Gastroesophageal sphincter (tissue), 4 donors: ENCODE measurements at regions not wholly inside any gene's neighbourhood (a gene's known extent, or its start where the extent isn't known, plus 50 kb on each side); places are given as distances from the start of the nearest gene placed in this dataset.

ENCODE experiments used
- ATAC-seq: fragments of 150-250 bp; one replicate; pipeline ENCODE4 v1.9.1; 2016; ENCODE audit warnings: mild to moderate bottlenecking, moderate library complexity
- H3K27ac ChIP-seq, 4 donors: fragments of 200-600 bp; sonication (generic) in 3 of 4; 1 replicate in 3 of 4; 2 replicates in 1 of 4; pipeline ENCODE4 v1.5.1; 2016 to 2019
- H3K27me3 ChIP-seq: fragments of 200-600 bp; sonication (generic); one replicate; pipeline ENCODE4 v1.5.1; 2019
- H3K36me3 ChIP-seq, 2 donors: fragments of 200-600 bp; sonication (generic); one replicate each; pipeline ENCODE4 v1.5.1; 2019; ENCODE audit warnings: control low read depth in 1 of 2
- H3K4me1 ChIP-seq, 3 donors: fragments of 200-600 bp; sonication (generic); 1 replicate in 2 of 3; 2 replicates in 1 of 3; pipeline ENCODE4 v1.5.1; 2016 to 2019; ENCODE audit warnings: control low read depth in 2 of 3
- H3K4me3 ChIP-seq, 2 donors: fragments of 200-600 bp; sonication (generic); one replicate each; pipeline ENCODE4 v1.5.1; 2019; ENCODE audit warnings: mild to moderate bottlenecking in 1 of 2, moderate library complexity in 1 of 2
- H3K9me3 ChIP-seq, 3 donors: fragments of 200-600 bp; sonication (generic); one replicate each; pipeline ENCODE4 v1.5.1; 2017 to 2019; ENCODE audit warnings: control low read depth in 2 of 3
- CTCF ChIP-seq, 4 experiments: fragments of 200-600 bp in 2 of 4; fragments of 450-650 bp in 2 of 4; sonication (generic) in 1 of 4; IDR thresholded peaks; one replicate each; pipeline ENCODE4 v1.5.1; 2017 to 2019; ENCODE audit warnings: antibody characterized with exemption in 4 of 4, mild to moderate bottlenecking in 2 of 4, moderate library complexity in 2 of 4
- EP300 ChIP-seq: sonication (generic); formaldehyde crosslinking; IDR thresholded peaks from one replicate; pipeline ENCODE4 v1.6.1; 2017; ENCODE audit warnings: antibody characterized with exemption, mild to moderate bottlenecking
- POLR2A ChIP-seq, 2 donors: fragments of 450-650 bp; IDR thresholded peaks; one replicate each; pipeline ENCODE4 v1.6.1; 2017; ENCODE audit warnings: antibody characterized with exemption in 2 of 2, mild to moderate bottlenecking in 2 of 2, moderate library complexity in 1 of 2
- POLR2AphosphoS5 ChIP-seq: sonication (generic); formaldehyde crosslinking; IDR thresholded peaks from one replicate; pipeline ENCODE4 v1.6.1; 2017; ENCODE audit warnings: antibody characterized with exemption
- WGBS, 2 donors: methylation state at CpG; one replicate each; pipeline ENCODE4 v1.1.5; 2018; ENCODE audit warnings: low coverage in 1 of 2; 5-methylcytosine and 5-hydroxymethylcytosine counted together

GRCh38 chr6:5946701-5947100, 60.0 kb downstream of the NRN1 start:
- WGBS, 2 donors, result 64 to 67% methylated on average over 1 of the region's 2 CpGs
- ATAC-seq, result no peak
- Histone ChIP-seq H3K27me3 (no peaks in the 10 kb centered on the region), H3K4me1 (no peaks in the 10 kb centered on the region), H3K4me3 (no peak overlapping the region), H3K36me3 (no peaks in the 10 kb centered on the region), H3K9me3 (peaks cover 0 to 14% (median 0%) of the 10 kb centered on the region in 3 donors), H3K27ac (no peak overlapping the region)
- TF ChIP-seq POLR2AphosphoS5 (no peak), EP300 (no peak), CTCF (IDR thresholded peaks at IDR 0.05) (no peak), POLR2A (IDR thresholded peaks at IDR 0.05) (no peak)

- ATAC-seq, result no peak
- Histone ChIP-seq H3K4me1 (peaks cover 0 to 5% (median 0%) of the 10 kb centered on the region in 3 donors), H3K9me3 (peaks cover 0 to 14% (median 0%) of the 10 kb centered on the region in 3 donors), H3K27ac (no peak overlapping the region), H3K4me3 (no peak overlapping the region), H3K36me3 (no peaks in the 10 kb centered on the region), H3K27me3 (no peaks in the 10 kb centered on the region)
- 80% methylated on average over 2 of the region's 4 CpGs; no CpG with 5 or more reads in 1 of the 2 donors for WGBS, 2 donors
- TF ChIP-seq POLR2AphosphoS5 (no peak), CTCF (IDR thresholded peaks at IDR 0.05) (no peak), POLR2A (IDR thresholded peaks at IDR 0.05) (no peak), EP300 (no peak)
These were observed 60.5 kb downstream of the NRN1 start for GRCh38 chr6:5946181-5946580.

- Histone ChIP-seq H3K4me1 (peaks cover 0 to 17% (median 4%) of the 10 kb centered on the region in 3 donors), H3K27me3 (no peaks in the 10 kb centered on the region), H3K27ac (no peak overlapping the region), H3K36me3 (no peaks in the 10 kb centered on the region), H3K9me3 (peaks cover 0 to 14% (median 0%) of the 10 kb centered on the region in 3 donors), H3K4me3 (no peak overlapping the region)
- TF ChIP-seq CTCF (IDR thresholded peaks at IDR 0.05), result no peak
- TF ChIP-seq POLR2A (IDR thresholded peaks at IDR 0.05), result no peak
- TF ChIP-seq EP300, result no peak
- no peak for ATAC-seq
These were observed 63.1 kb downstream of the NRN1 start for GRCh38 chr6:5943591-5943990.

GRCh38 chr6:5942591-5942990, 64.1 kb downstream of the NRN1 start:
- H3K4me1 ChIP-seq, result peaks cover 0 to 17% (median 4%) of the 10 kb centered on the region in 3 donors
- no peak for ATAC-seq
- no peak overlapping the region for H3K4me3 ChIP-seq
- TF ChIP-seq CTCF (IDR thresholded peaks at IDR 0.05) (no peak), POLR2A (IDR thresholded peaks at IDR 0.05) (no peak), EP300 (no peak), POLR2AphosphoS5 (no peak)
- H3K27ac ChIP-seq, result no peak overlapping the region
- no peaks in the 10 kb centered on the region for H3K27me3 ChIP-seq
- 92 to 100% methylated on average over 1 of the region's 1 CpG for WGBS, 2 donors
- no peaks in the 10 kb centered on the region for H3K36me3 ChIP-seq
- H3K9me3 ChIP-seq, result peaks cover 0 to 14% (median 0%) of the 10 kb centered on the region in 3 donors

GRCh38 chr6:5941188-5941587, 65.5 kb downstream of the NRN1 start:
- H3K4me1 ChIP-seq, result peaks cover 0 to 17% (median 4%) of the 10 kb centered on the region in 3 donors
- H3K4me3 ChIP-seq, result no peak overlapping the region
- TF ChIP-seq POLR2AphosphoS5 (no peak), EP300 (no peak)
- ATAC-seq, result no peak
- H3K36me3 ChIP-seq, result no peaks in the 10 kb centered on the region
- H3K9me3 ChIP-seq, result peaks cover 0 to 14% (median 0%) of the 10 kb centered on the region in 3 donors
- H3K27me3 ChIP-seq, result no peaks in the 10 kb centered on the region
- 22 to 70% methylated on average over 4 to 5 of the region's 5 CpGs for WGBS, 2 donors
- H3K27ac ChIP-seq, result no peak overlapping the region
